ENCODE measurements at regions not wholly inside any gene's neighbourhood (a gene's known extent, or its start where the extent isn't known, plus 50 kb on each side); places are given as distances from the start of the nearest gene placed in this dataset.
"Not testable (repeated sequence)": the region's sequence is repeated elsewhere in the genome, so short reads cannot be mapped to it uniquely, and the experiment has no call there.

- no peak for TF ChIP-seq POLR2AphosphoS5 (IDR thresholded peaks at IDR 0.05)
- H3K9me3 ChIP-seq, result no peaks in the 10 kb centered on the region
- DNase-seq (ENCODE audit: low spot score in 2 of 2), result no peak
- 92% methylated on average over 15 of the region's 15 CpGs for WGBS
- no peak overlapping the region for H3K4me3 ChIP-seq
- H3K36me3 ChIP-seq, result no peaks in the 10 kb centered on the region
- H3K27ac ChIP-seq, result no peak overlapping the region
- H3K27me3 ChIP-seq, result peaks cover 6% of the 10 kb centered on the region
- H3K4me1 ChIP-seq, result peaks cover 14% of the 10 kb centered on the region
Observed at GRCh38 chr10:78218798-78219490, 185.3 kb downstream of the RPS24 start.

GRCh38 chr10:78219568-78219967 is 185.9 kb downstream of the RPS24 start:
- not testable (repeated sequence) for DNase-seq (ENCODE audit: low spot score in 2 of 2); H3K36me3 ChIP-seq; H3K27me3 ChIP-seq; H3K9me3 ChIP-seq; H3K4me3 ChIP-seq; H3K27ac ChIP-seq
- H3K4me1 ChIP-seq, result peaks cover 14% of the 10 kb centered on the region
- WGBS, result 86% methylated on average over 4 of the region's 4 CpGs

- Histone ChIP-seq H3K27ac (no peak overlapping the region), H3K9me3 (no peaks in the 10 kb centered on the region), H3K4me3 (no peak overlapping the region), H3K4me1 (peaks cover 5% of the 10 kb centered on the region), H3K36me3 (no peaks in the 10 kb centered on the region), H3K27me3 (peaks cover 6% of the 10 kb centered on the region)
- no peak for DNase-seq (ENCODE audit: low spot score in 2 of 2)
- TF ChIP-seq POLR2AphosphoS5 (IDR thresholded peaks at IDR 0.05) (no peak), POLR2A (IDR thresholded peaks at IDR 0.05) (no peak), CTCF (IDR thresholded peaks at IDR 0.05) (no peak)
- WGBS, result 95% methylated on average over 2 of the region's 2 CpGs
Observed at GRCh38 chr10:78220781-78221180, 187.1 kb downstream of the RPS24 start.

GRCh38 chr10:78222096-78222790 is 188.6 kb downstream of the RPS24 start:
- Histone ChIP-seq H3K4me1 (no peaks in the 10 kb centered on the region), H3K27me3 (peaks cover 3% of the 10 kb centered on the region), H3K27ac (no peak overlapping the region), H3K36me3 (no peaks in the 10 kb centered on the region), H3K9me3 (no peaks in the 10 kb centered on the region), H3K4me3 (no peak overlapping the region)
- TF ChIP-seq CTCF (IDR thresholded peaks at IDR 0.05) (no peak), POLR2A (IDR thresholded peaks at IDR 0.05) (no peak), EP300 (IDR thresholded peaks at IDR 0.05) (no peak), POLR2AphosphoS5 (IDR thresholded peaks at IDR 0.05) (no peak)
- 77% methylated on average over 11 of the region's 11 CpGs for WGBS
- no peak for DNase-seq (ENCODE audit: low spot score in 2 of 2)

GRCh38 chr10:78223088-78223487 is 189.4 kb downstream of the RPS24 start:
- Histone ChIP-seq H3K36me3 (no peaks in the 10 kb centered on the region), H3K9me3 (no peaks in the 10 kb centered on the region), H3K27me3 (no peaks in the 10 kb centered on the region), H3K27ac (no peak overlapping the region), H3K4me1 (no peaks in the 10 kb centered on the region), H3K4me3 (no peak overlapping the region)
- DNase-seq (ENCODE audit: low spot score in 2 of 2), result no peak
- TF ChIP-seq POLR2A (IDR thresholded peaks at IDR 0.05), result no peak
- TF ChIP-seq EP300 (IDR thresholded peaks at IDR 0.05), result no peak
- no CpG with 5 or more reads among the region's 7 CpGs for WGBS

- H3K4me3 ChIP-seq, result no peak overlapping the region
- H3K9me3 ChIP-seq, result no peaks in the 10 kb centered on the region
- DNase-seq (ENCODE audit: low spot score in 2 of 2), result no peak
- H3K27me3 ChIP-seq, result no peaks in the 10 kb centered on the region
- 88% methylated on average over 6 of the region's 6 CpGs for WGBS
- TF ChIP-seq EP300 (IDR thresholded peaks at IDR 0.05), result no peak
- TF ChIP-seq CTCF (IDR thresholded peaks at IDR 0.05), result no peak
- no peak for TF ChIP-seq POLR2A (IDR thresholded peaks at IDR 0.05)
- no peak for TF ChIP-seq POLR2AphosphoS5 (IDR thresholded peaks at IDR 0.05)
- no peaks in the 10 kb centered on the region for H3K4me1 ChIP-seq
- H3K36me3 ChIP-seq, result no peaks in the 10 kb centered on the region
- H3K27ac ChIP-seq, result no peak overlapping the region
Observed at GRCh38 chr10:78224602-78225001, 190.9 kb downstream of the RPS24 start.

All from suprapubic skin (tissue), 4 donors.